ENCODE measurements at regions not wholly inside any gene's neighbourhood (a gene's known extent, or its start where the extent isn't known, plus 50 kb on each side); places are given as distances from the start of the nearest gene placed in this dataset.

DNA sequence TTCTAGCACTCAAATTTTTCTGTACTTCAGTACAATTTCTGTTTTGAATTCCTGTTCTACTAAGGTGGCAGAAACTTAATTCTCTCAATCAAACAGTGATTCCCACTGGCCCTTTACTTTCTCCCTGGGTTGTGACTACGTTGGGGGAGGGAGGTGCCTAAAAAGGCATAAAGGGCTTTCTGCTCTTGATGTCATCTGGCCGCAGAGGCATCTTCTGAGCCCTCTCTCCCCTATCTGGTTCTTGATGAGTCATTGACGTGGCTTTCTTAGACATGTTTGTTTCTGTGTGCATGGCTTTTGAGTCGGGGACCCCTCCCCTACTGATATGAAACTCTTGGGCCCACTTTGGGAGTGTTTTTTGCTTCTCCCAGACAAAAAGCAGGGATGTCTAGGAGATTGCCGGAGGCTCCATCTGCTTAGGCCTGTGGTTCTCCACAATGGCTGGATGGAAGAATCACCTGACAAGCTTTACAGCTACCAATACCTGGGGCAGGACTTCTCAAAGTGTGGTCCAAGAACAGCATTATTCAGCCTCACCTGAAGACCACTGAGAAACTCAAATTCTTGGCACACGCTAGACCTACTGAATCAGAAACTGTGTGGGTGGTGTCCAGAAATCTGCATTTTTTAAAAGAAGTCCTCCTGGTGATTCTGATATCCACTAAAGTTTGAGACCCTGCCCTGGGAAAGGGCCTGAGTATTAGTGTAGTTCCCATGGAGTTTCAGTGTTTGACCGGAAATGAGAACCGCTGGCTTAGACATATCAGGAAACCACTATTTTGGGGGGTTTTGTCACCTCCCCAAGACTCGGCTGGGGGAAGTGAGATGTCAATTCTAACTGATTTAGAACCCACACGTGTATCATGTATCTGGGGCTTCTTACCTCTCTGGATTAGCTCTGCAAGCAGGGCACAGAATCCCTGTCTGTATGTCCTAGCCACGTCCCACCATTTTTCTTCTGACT is 395.7 kb upstream of the PDE3A start:
- no peaks in the 10 kb centered on the region for H3K9me3 Mint-ChIP-seq
- H3K4me1 Mint-ChIP-seq = peaks cover 6% of the 10 kb centered on the region
- no peaks in the 10 kb centered on the region for H3K36me3 Mint-ChIP-seq
- DNase-seq (no peak), ATAC-seq (ENCODE audit: low read depth) (no peak)
- H3K27ac Mint-ChIP-seq = peak overlapping the region; percentile 62
- H3K27me3 Mint-ChIP-seq = no peaks in the 10 kb centered on the region
- H3K4me3 Mint-ChIP-seq = no peak overlapping the region
- POLR2A ChIA-PET = no interaction called here

- no peaks in the 10 kb centered on the region for H3K36me3 Mint-ChIP-seq
- DNase-seq = no peak
- H3K27ac Mint-ChIP-seq = no peak overlapping the region
- no peaks in the 10 kb centered on the region for H3K27me3 Mint-ChIP-seq
- no peak overlapping the region for H3K4me3 Mint-ChIP-seq
- H3K4me1 Mint-ChIP-seq = no peaks in the 10 kb centered on the region
- POLR2A ChIA-PET = no interaction called here
- ATAC-seq (ENCODE audit: low read depth) = no peak
- no peaks in the 10 kb centered on the region for H3K9me3 Mint-ChIP-seq
Observed at GRCh38 chr12:19978193-19978592, 390.1 kb upstream of the PDE3A start.

DNA sequence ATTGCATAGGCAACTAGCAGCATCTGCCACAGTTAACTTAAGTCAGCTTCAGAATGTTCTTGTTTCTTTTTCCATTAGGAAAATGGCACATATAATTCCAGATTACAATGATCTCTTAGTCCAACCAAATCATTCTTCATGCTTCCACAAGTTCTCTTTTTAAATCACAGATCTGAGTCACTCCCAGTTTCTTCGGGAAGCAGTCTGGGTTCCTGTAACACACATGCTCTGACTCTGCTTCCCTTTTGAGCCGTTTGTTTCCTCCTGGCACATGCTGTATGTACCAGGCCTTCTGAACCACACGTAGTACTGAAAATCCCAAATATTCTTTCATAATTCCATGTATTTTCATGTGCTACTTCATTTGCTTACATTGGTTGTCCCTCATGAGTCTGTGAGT is 388.8 kb upstream of the PDE3A start:
- POLR2A ChIA-PET = no interaction called here
- no peak for ATAC-seq (ENCODE audit: low read depth)
- H3K4me1 Mint-ChIP-seq = no peaks in the 10 kb centered on the region
- no peaks in the 10 kb centered on the region for H3K27me3 Mint-ChIP-seq
- no peak overlapping the region for H3K4me3 Mint-ChIP-seq
- no peak overlapping the region for H3K27ac Mint-ChIP-seq
- no peaks in the 10 kb centered on the region for H3K36me3 Mint-ChIP-seq
- no peaks in the 10 kb centered on the region for H3K9me3 Mint-ChIP-seq
- no peak for DNase-seq

- Mint-ChIP-seq H3K27me3 (no peaks in the 10 kb centered on the region), H3K27ac (no peak overlapping the region), H3K36me3 (no peaks in the 10 kb centered on the region), H3K9me3 (no peaks in the 10 kb centered on the region), H3K4me3 (no peak overlapping the region), H3K4me1 (no peaks in the 10 kb centered on the region)
- DNase-seq = no peak
- POLR2A ChIA-PET = no interaction called here
- no peak for ATAC-seq (ENCODE audit: low read depth)
Observed at GRCh38 chr12:19981944-19982343, 386.4 kb upstream of the PDE3A start.

- Mint-ChIP-seq H3K4me1 (no peaks in the 10 kb centered on the region), H3K27ac (no peak overlapping the region), H3K4me3 (no peak overlapping the region), H3K9me3 (no peaks in the 10 kb centered on the region), H3K36me3 (no peaks in the 10 kb centered on the region), H3K27me3 (no peaks in the 10 kb centered on the region)
- ATAC-seq (ENCODE audit: low read depth) (no peak), DNase-seq (no peak)
- POLR2A ChIA-PET = no interaction called here
Observed at GRCh38 chr12:19988001-19988400, 380.3 kb upstream of the PDE3A start.

DNA sequence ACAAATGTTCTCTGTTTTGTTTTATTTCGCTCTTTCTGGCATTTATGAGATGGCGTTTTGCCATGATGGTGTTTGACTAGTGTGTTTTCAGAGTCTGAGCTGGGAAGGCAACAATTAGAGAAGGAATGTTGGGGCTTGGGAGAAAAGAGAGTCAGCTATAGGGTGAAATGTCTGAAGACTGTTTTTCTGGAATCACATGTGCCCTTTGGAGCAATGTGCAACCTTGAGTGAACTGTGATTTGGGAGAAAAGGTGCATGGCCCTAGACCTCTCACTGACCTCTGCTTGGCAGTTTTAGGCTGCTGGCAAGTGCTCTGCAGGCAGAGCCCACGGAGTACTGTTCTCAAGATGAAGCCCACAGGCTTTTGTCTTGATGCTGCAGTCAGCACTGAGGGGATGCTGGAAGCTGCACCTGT is 379.9 kb upstream of the PDE3A start:
- H3K9me3 Mint-ChIP-seq = no peaks in the 10 kb centered on the region
- H3K27me3 Mint-ChIP-seq = no peaks in the 10 kb centered on the region
- H3K36me3 Mint-ChIP-seq = no peaks in the 10 kb centered on the region
- DNase-seq (no peak), ATAC-seq (ENCODE audit: low read depth) (no peak)
- no peaks in the 10 kb centered on the region for H3K4me1 Mint-ChIP-seq
- H3K4me3 Mint-ChIP-seq = no peak overlapping the region
- POLR2A ChIA-PET = no interaction called here
- H3K27ac Mint-ChIP-seq = no peak overlapping the region

DNA sequence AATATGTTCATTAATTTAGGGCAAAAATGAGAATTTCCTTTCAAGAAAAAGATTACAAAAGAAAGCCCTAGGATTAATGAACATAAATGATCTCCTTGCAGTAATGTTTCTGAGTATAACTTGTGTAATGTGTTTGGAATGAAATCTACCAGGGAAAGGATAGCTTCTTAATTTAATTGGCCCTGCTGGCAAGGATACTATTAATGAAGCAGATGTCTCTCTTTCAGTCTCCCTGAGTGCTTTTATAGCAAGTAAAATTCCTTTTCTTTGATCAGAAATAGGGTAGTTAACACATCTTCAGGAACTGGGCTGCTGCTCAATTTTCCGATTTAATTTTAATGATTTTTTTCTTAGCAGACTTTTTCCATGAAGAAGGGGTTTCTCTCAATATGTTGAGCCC is 379.4 kb upstream of the PDE3A start:
- POLR2A ChIA-PET = no interaction called here
- ATAC-seq (ENCODE audit: low read depth) = no peak
- H3K27me3 Mint-ChIP-seq = no peaks in the 10 kb centered on the region
- no peaks in the 10 kb centered on the region for H3K36me3 Mint-ChIP-seq
- no peaks in the 10 kb centered on the region for H3K4me1 Mint-ChIP-seq
- no peak overlapping the region for H3K27ac Mint-ChIP-seq
- no peaks in the 10 kb centered on the region for H3K9me3 Mint-ChIP-seq
- H3K4me3 Mint-ChIP-seq = no peak overlapping the region
- DNase-seq = no peak

- no peaks in the 10 kb centered on the region for H3K27me3 Mint-ChIP-seq
- DNase-seq = no peak
- no peaks in the 10 kb centered on the region for H3K36me3 Mint-ChIP-seq
- POLR2A ChIA-PET = no interaction called here
- H3K9me3 Mint-ChIP-seq = no peaks in the 10 kb centered on the region
- ATAC-seq (ENCODE audit: low read depth) = no peak
- no peak overlapping the region for H3K27ac Mint-ChIP-seq
- no peak overlapping the region for H3K4me3 Mint-ChIP-seq
- no peaks in the 10 kb centered on the region for H3K4me1 Mint-ChIP-seq
Observed at GRCh38 chr12:19991146-19991545, 377.2 kb upstream of the PDE3A start.

- ATAC-seq (ENCODE audit: low read depth) (no peak), DNase-seq (no peak)
- Mint-ChIP-seq H3K9me3 (no peaks in the 10 kb centered on the region), H3K27ac (no peak overlapping the region), H3K4me3 (no peak overlapping the region), H3K36me3 (no peaks in the 10 kb centered on the region), H3K4me1 (no peaks in the 10 kb centered on the region), H3K27me3 (no peaks in the 10 kb centered on the region)
- POLR2A ChIA-PET = no interaction called here
Observed at GRCh38 chr12:19992311-19992710, 376.0 kb upstream of the PDE3A start.

DNA sequence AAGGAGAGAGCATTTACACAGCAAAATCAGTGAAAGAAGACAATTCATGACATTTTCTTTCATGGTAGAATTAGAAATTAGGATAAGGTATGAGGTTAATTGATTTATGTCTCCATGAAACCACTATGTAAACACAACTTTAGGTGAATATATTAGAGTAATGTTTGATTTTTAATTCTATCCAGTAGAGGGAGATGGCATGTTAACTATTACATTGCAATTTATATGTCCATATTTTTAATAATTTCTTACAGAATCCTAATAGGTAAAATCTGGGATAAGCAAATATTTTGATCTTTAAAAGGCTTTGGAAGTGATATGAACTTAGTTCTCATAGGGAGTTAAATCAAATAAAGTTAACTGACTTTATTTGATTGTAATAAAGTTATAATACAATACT is 373.4 kb upstream of the PDE3A start:
- POLR2A ChIA-PET = no interaction called here
- H3K27me3 Mint-ChIP-seq = peaks cover 2% of the 10 kb centered on the region
- no peaks in the 10 kb centered on the region for H3K9me3 Mint-ChIP-seq
- no peaks in the 10 kb centered on the region for H3K36me3 Mint-ChIP-seq
- no peak for ATAC-seq (ENCODE audit: low read depth)
- no peak for DNase-seq
- H3K4me3 Mint-ChIP-seq = no peak overlapping the region
- H3K4me1 Mint-ChIP-seq = no peaks in the 10 kb centered on the region
- H3K27ac Mint-ChIP-seq = no peak overlapping the region

DNA sequence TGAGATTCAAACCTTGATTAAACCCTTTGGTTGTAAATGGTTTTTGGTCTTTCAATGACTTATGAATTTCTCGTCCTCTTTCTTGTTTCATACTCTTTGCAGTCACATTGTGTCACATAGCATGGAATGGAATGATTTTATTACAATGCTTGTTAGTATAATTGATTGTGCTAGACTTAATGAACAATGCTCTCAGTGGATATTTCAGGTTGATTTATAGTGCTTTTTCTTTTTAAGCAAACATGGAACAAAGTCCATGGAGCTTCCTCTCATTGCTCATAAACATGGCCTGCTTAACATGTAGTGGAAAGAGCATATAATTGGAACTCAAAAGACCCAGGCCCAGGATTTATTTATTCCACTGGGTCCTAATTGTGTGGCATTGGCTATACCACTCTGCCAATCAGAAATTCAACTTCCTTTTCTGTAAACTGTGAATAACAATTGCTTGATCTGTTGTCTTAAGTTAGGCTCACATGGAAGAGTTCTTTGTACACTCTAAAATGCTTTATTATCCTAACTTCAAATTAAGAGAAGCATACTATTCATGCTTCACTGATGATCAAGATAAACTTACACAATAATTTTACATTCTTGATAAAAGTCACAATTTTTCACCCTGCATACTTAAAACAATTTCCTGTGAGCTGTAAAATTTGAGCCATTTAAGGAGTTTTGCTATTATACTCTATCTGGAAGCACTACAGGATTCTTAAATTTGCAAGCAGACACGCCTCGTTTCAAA is 370.5 kb upstream of the PDE3A start:
- Mint-ChIP-seq H3K36me3 (no peaks in the 10 kb centered on the region), H3K4me3 (no peak overlapping the region), H3K27me3 (peaks cover 2% of the 10 kb centered on the region), H3K9me3 (peaks cover 2% of the 10 kb centered on the region), H3K27ac (no peak overlapping the region), H3K4me1 (no peaks in the 10 kb centered on the region)
- no peak for DNase-seq
- ATAC-seq (ENCODE audit: low read depth) = no peak
- POLR2A ChIA-PET = no interaction called here

DNA sequence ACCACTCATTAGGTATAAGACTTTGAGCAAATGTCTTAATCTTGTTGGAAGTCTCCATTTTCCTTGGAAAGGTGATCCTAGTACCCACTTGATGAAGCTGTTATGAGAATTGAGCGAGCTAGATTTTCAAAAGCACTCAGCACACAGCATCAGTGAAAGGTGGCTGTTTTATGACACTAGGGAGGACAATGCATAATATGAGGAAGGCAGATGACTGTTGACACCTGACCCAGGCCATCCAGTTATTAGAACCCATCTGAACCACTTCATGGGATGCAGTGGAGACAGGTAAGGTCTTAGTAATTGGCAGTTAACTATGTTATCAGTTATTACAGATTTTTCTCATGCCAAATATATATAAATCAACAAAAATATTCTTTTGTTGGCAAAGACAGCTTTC is 369.9 kb upstream of the PDE3A start:
- no peak for ATAC-seq (ENCODE audit: low read depth)
- Mint-ChIP-seq H3K36me3 (no peaks in the 10 kb centered on the region), H3K9me3 (peaks cover 2% of the 10 kb centered on the region), H3K4me1 (no peaks in the 10 kb centered on the region), H3K4me3 (no peak overlapping the region), H3K27me3 (peaks cover 2% of the 10 kb centered on the region), H3K27ac (no peak overlapping the region)
- POLR2A ChIA-PET = no interaction called here
- DNase-seq = no peak

GRCh38 chr12:19998961-19999804 is 369.2 kb upstream of the PDE3A start:
- Mint-ChIP-seq H3K27me3 (peaks cover 2% of the 10 kb centered on the region), H3K4me1 (no peaks in the 10 kb centered on the region), H3K27ac (no peak overlapping the region), H3K36me3 (no peaks in the 10 kb centered on the region), H3K4me3 (no peak overlapping the region), H3K9me3 (peaks cover 2% of the 10 kb centered on the region)
- ATAC-seq (ENCODE audit: low read depth) = no peak
- DNase-seq = no peak
- POLR2A ChIA-PET = no interaction called here
